ENCODE measurements at regions not wholly inside any gene's neighbourhood (a gene's known extent, or its start where the extent isn't known, plus 50 kb on each side); places are given as distances from the start of the nearest gene placed in this dataset.

GRCh38 chr4:178264001-178264400 lies 821.8 kb upstream of the AGA start:
- no peaks in the 10 kb centered on the region for H4K20me1 ChIP-seq (ENCODE audit: insufficient read depth, low read length)
- no peak for ATAC-seq (ENCODE audit: insufficient read depth, low read depth)
- no peak overlapping the region for H3K4me2 ChIP-seq (ENCODE audit: insufficient read depth, low read length)
- no peak overlapping the region for H2AFZ ChIP-seq (ENCODE audit: low read depth, low read length)
- no peaks in the 10 kb centered on the region for H3K27me3 ChIP-seq (ENCODE audit: insufficient read depth, low read length, poor library complexity)
- H3K36me3 ChIP-seq (ENCODE audit: insufficient read depth, low read length) = no peaks in the 10 kb centered on the region
- H3K27ac ChIP-seq (ENCODE audit: low read length) = no peak overlapping the region
- no peak overlapping the region for H3K9ac ChIP-seq (ENCODE audit: low read depth, low read length)
- TF ChIP-seq CTCF (IDR thresholded peaks at IDR 0.05; ENCODE audit: borderline replicate concordance, extremely low read depth, low read length, poor library complexity, severe bottlenecking) (no peak), EZH2 (IDR thresholded peaks at IDR 0.05; ENCODE audit: borderline replicate concordance, low read depth, low read length, severe bottlenecking) (no peak)
- DNase-seq = no peak
- no peaks in the 10 kb centered on the region for H3K79me2 ChIP-seq (ENCODE audit: insufficient read depth, low read length)
- H3K9me3 ChIP-seq (ENCODE audit: insufficient read depth, low read length, severe bottlenecking) = no peaks in the 10 kb centered on the region
- no peak overlapping the region for H3K4me3 ChIP-seq (ENCODE audit: low read depth in 1 of 2, low read length in 2 of 2)
- no peaks in the 10 kb centered on the region for H3K4me1 ChIP-seq (ENCODE audit: insufficient read depth, low read length)

- no peaks in the 10 kb centered on the region for H3K27me3 ChIP-seq (ENCODE audit: insufficient read depth, low read length, poor library complexity)
- no peaks in the 10 kb centered on the region for H3K79me2 ChIP-seq (ENCODE audit: insufficient read depth, low read length)
- no peaks in the 10 kb centered on the region for H3K9me3 ChIP-seq (ENCODE audit: insufficient read depth, low read length, severe bottlenecking)
- no peak overlapping the region for H2AFZ ChIP-seq (ENCODE audit: low read depth, low read length)
- no peaks in the 10 kb centered on the region for H4K20me1 ChIP-seq (ENCODE audit: insufficient read depth, low read length)
- H3K9ac ChIP-seq (ENCODE audit: low read depth, low read length) = no peak overlapping the region
- no peaks in the 10 kb centered on the region for H3K4me1 ChIP-seq (ENCODE audit: insufficient read depth, low read length)
- no peaks in the 10 kb centered on the region for H3K36me3 ChIP-seq (ENCODE audit: insufficient read depth, low read length)
- H3K27ac ChIP-seq (ENCODE audit: low read length) = no peak overlapping the region
- TF ChIP-seq EZH2 (IDR thresholded peaks at IDR 0.05; ENCODE audit: borderline replicate concordance, low read depth, low read length, severe bottlenecking) = no peak
- no peak for TF ChIP-seq CTCF (IDR thresholded peaks at IDR 0.05; ENCODE audit: borderline replicate concordance, extremely low read depth, low read length, poor library complexity, severe bottlenecking)
- no peak for DNase-seq
- no peak for ATAC-seq (ENCODE audit: insufficient read depth, low read depth)
- no peak overlapping the region for H3K4me3 ChIP-seq (ENCODE audit: low read depth in 1 of 2, low read length in 2 of 2)
- H3K4me2 ChIP-seq (ENCODE audit: insufficient read depth, low read length) = no peak overlapping the region
Measured at GRCh38 chr4:178271386-178271785, 829.1 kb upstream of the AGA start.

- no peak for TF ChIP-seq EZH2 (IDR thresholded peaks at IDR 0.05; ENCODE audit: borderline replicate concordance, low read depth, low read length, severe bottlenecking)
- no peak for TF ChIP-seq CTCF (IDR thresholded peaks at IDR 0.05; ENCODE audit: borderline replicate concordance, extremely low read depth, low read length, poor library complexity, severe bottlenecking)
- H3K4me1 ChIP-seq (ENCODE audit: insufficient read depth, low read length) = no peaks in the 10 kb centered on the region
- H3K9me3 ChIP-seq (ENCODE audit: insufficient read depth, low read length, severe bottlenecking) = no peaks in the 10 kb centered on the region
- no peaks in the 10 kb centered on the region for H3K79me2 ChIP-seq (ENCODE audit: insufficient read depth, low read length)
- ATAC-seq (ENCODE audit: insufficient read depth, low read depth) (no peak), DNase-seq (no peak)
- H3K36me3 ChIP-seq (ENCODE audit: insufficient read depth, low read length) = no peaks in the 10 kb centered on the region
- H3K4me3 ChIP-seq (ENCODE audit: low read depth in 1 of 2, low read length in 2 of 2) = no peak overlapping the region
- no peak overlapping the region for H2AFZ ChIP-seq (ENCODE audit: low read depth, low read length)
- H3K27ac ChIP-seq (ENCODE audit: low read length) = no peak overlapping the region
- no peak overlapping the region for H3K9ac ChIP-seq (ENCODE audit: low read depth, low read length)
- H3K27me3 ChIP-seq (ENCODE audit: insufficient read depth, low read length, poor library complexity) = no peaks in the 10 kb centered on the region
- H4K20me1 ChIP-seq (ENCODE audit: insufficient read depth, low read length) = no peaks in the 10 kb centered on the region
- no peak overlapping the region for H3K4me2 ChIP-seq (ENCODE audit: insufficient read depth, low read length)
Measured at GRCh38 chr4:178273168-178273567, 830.9 kb upstream of the AGA start.
